HG03378 (cell line): ENCODE measurements at regions not wholly inside any gene's neighbourhood (a gene's known extent, or its start where the extent isn't known, plus 50 kb on each side); places are given as distances from the start of the nearest gene placed in this dataset.

Experiments used
- ATAC-seq: cut with Tn5 transposase; IDR thresholded peaks from one replicate; pipeline ENCODE4 v1.9.1; 2021; ENCODE audit warnings: mild to moderate bottlenecking, moderate library complexity; ENCODE audit not compliant: unreplicated experiment

- ATAC-seq = no peak
These were observed 289.0 kb downstream of the GLRX3 start for GRCh38 chr10:130425169-130425568.

GRCh38 chr10:130425881-130426435, 289.8 kb downstream of the GLRX3 start:
- ATAC-seq = no peak

GRCh38 chr10:130427216-130427722, 291.1 kb downstream of the GLRX3 start:
- ATAC-seq = no peak

GRCh38 chr10:130428936-130429335, 292.7 kb downstream of the GLRX3 start:
- no peak for ATAC-seq

GRCh38 chr10:130429809-130430208, 293.6 kb downstream of the GLRX3 start:
- ATAC-seq = no peak

- no peak for ATAC-seq
These were observed 294.1 kb downstream of the GLRX3 start for GRCh38 chr10:130430291-130430690.

- no peak for ATAC-seq
These were observed 294.9 kb downstream of the GLRX3 start for GRCh38 chr10:130430852-130431704.

GRCh38 chr10:130432271-130432670, 296.1 kb downstream of the GLRX3 start:
- no peak for ATAC-seq

- ATAC-seq = no peak
These were observed 296.7 kb downstream of the GLRX3 start for GRCh38 chr10:130432850-130433249.

GRCh38 chr10:130434446-130435385, 298.5 kb downstream of the GLRX3 start:
- no peak for ATAC-seq

- ATAC-seq = no peak
These were observed 299.8 kb downstream of the GLRX3 start for GRCh38 chr10:130435961-130436360.

- no peak for ATAC-seq
These were observed 302.7 kb downstream of the GLRX3 start for GRCh38 chr10:130438861-130439260.

- ATAC-seq = no peak
These were observed 303.6 kb downstream of the GLRX3 start for GRCh38 chr10:130439766-130440165.

GRCh38 chr10:130440494-130440893, 304.3 kb downstream of the GLRX3 start:
- no peak for ATAC-seq

- ATAC-seq = no peak
These were observed 304.8 kb downstream of the GLRX3 start for GRCh38 chr10:130440971-130441370.

- ATAC-seq = no peak
These were observed 306.9 kb downstream of the GLRX3 start for GRCh38 chr10:130443066-130443465.

GRCh38 chr10:130453036-130453720, 317.0 kb downstream of the GLRX3 start:
- no peak for ATAC-seq

- no peak for ATAC-seq
These were observed 317.7 kb downstream of the GLRX3 start for GRCh38 chr10:130453721-130454542.

GRCh38 chr10:130454543-130455000, 318.4 kb downstream of the GLRX3 start:
- ATAC-seq = no peak
